HG03575 (cell line): ENCODE measurements at regions not wholly inside any gene's neighbourhood (a gene's known extent, or its start where the extent isn't known, plus 50 kb on each side); places are given as distances from the start of the nearest gene placed in this dataset.
"Not testable (repeated sequence)": the region's sequence is repeated elsewhere in the genome, so short reads cannot be mapped to it uniquely, and the experiment has no call there.

Experiments
- ATAC-seq: cut with Tn5 transposase; IDR thresholded peaks from one replicate; pipeline ENCODE4 v1.9.1; 2021; ENCODE audit not compliant: unreplicated experiment, insufficient number of reproducible peaks, low FRiP score; ENCODE audit errors: extremely low read depth

- ATAC-seq: no peak
Observed at GRCh38 chr9:22215521-22215920, 206.4 kb upstream of the CDKN2B start.

GRCh38 chr9:22216730-22217172 lies 207.6 kb upstream of the CDKN2B start:
- ATAC-seq: no peak

- ATAC-seq: no peak
Observed at GRCh38 chr9:22217254-22217653, 208.1 kb upstream of the CDKN2B start.

GRCh38 chr9:22225856-22226255 lies 216.8 kb upstream of the CDKN2B start:
- not testable (repeated sequence) for ATAC-seq

- ATAC-seq: no peak
Observed at GRCh38 chr9:22227986-22228385, 218.6 kb upstream of the DMRTA1 start.

- ATAC-seq: no peak
Observed at GRCh38 chr9:22228542-22228941, 218.1 kb upstream of the DMRTA1 start.

- no peak for ATAC-seq
Observed at GRCh38 chr9:22229069-22229468, 217.6 kb upstream of the DMRTA1 start.

GRCh38 chr9:22231309-22231708 lies 215.3 kb upstream of the DMRTA1 start:
- ATAC-seq: not testable (repeated sequence)

- ATAC-seq: no peak
Observed at GRCh38 chr9:22232971-22233370, 213.7 kb upstream of the DMRTA1 start.

- ATAC-seq: no peak
Observed at GRCh38 chr9:22237497-22238363, 208.9 kb upstream of the DMRTA1 start.

GRCh38 chr9:22238809-22239684 lies 207.6 kb upstream of the DMRTA1 start:
- ATAC-seq: no peak

- ATAC-seq: peak; percentile 78
Observed at GRCh38 chr9:22240619-22241018, 206.0 kb upstream of the DMRTA1 start.

- ATAC-seq: no peak
Observed at GRCh38 chr9:22241024-22241423, 205.6 kb upstream of the DMRTA1 start.

- no peak for ATAC-seq
Observed at GRCh38 chr9:22241611-22242010, 205.0 kb upstream of the DMRTA1 start.

GRCh38 chr9:22244139-22245011 lies 202.2 kb upstream of the DMRTA1 start:
- ATAC-seq: no peak

- ATAC-seq: no peak
Observed at GRCh38 chr9:22255337-22255736, 191.3 kb upstream of the DMRTA1 start.

GRCh38 chr9:22256381-22256780 lies 190.2 kb upstream of the DMRTA1 start:
- ATAC-seq: no peak

- ATAC-seq: no peak
Observed at GRCh38 chr9:22257026-22257816, 189.4 kb upstream of the DMRTA1 start.
